ENCODE measurements at regions not wholly inside any gene's neighbourhood (a gene's known extent, or its start where the extent isn't known, plus 50 kb on each side); places are given as distances from the start of the nearest gene placed in this dataset.

DNA sequence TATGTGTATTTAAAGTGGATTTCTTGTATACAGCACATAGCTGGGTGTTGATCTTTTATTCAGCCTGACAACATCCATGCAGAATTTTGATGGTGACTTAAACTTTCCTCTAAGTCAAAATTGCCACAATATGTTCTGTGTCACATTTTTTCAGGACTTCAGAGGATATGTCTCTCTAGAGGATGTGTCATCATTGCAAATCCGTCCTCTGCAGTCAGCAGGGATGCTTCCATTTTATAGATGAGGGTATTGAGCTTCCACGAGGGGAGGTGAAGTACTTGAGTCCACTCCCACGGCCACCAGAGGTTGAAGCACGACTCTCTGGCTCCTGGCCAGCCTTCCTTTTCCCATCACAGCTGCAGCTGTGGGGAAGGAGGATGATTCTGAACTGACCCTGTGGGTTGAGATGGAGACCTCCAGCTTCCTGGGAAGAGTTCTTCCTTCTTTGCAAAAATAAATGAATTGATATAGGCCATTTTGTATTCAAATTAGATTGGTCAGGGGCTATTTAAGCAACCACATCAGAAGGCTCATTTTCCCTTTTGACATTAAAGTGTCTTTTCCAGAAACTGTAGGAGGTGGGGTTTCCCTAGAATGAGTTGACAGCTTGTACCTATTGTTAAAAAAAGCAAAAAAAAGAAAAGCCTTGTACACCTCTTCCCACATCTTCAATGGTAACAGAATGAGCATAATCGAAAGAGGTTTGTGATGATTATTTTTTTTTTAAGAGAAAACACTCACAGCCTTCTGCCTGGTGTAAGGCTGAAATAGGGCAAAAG lies 55.2 kb upstream of the MYEOV start:
- no peaks in the 10 kb centered on the region for H3K9me3 ChIP-seq (ENCODE audit: low read length)
- H3K27me3 ChIP-seq (ENCODE audit: insufficient read depth, low read length, poor library complexity, severe bottlenecking), result no peaks in the 10 kb centered on the region
- H3K27me3 Mint-ChIP-seq, result peaks cover 4 to 14% of the 10 kb centered on the region in 2 donors
- peaks cover 4 to 15% (median 7%) of the 10 kb centered on the region in 3 donors for H3K4me1 Mint-ChIP-seq
- H3K4me3 ChIP-seq (ENCODE audit: low read length), result no peak overlapping the region
- no peaks in the 10 kb centered on the region for H3K36me3 ChIP-seq (ENCODE audit: insufficient read depth, low read length)
- POLR2A ChIA-PET, result interaction anchor here (0.6 kb wide), 1 partner anchor 73 kb away, joined by 4 read pairs; no protein-coding TSS in a partner anchor
- peak overlapping the region in 1 of 8 donors; percentile 36 for H3K27ac Mint-ChIP-seq
- no peaks in the 10 kb centered on the region for H3K9me3 Mint-ChIP-seq
- H3K27ac ChIP-seq (ENCODE audit: low read depth, low read length), result no peak overlapping the region
- CTCF ChIA-PET, result no interaction called here
- no peak for DNase-seq
- H3K4me1 ChIP-seq (ENCODE audit: insufficient read depth, low read length), result peaks cover 12% of the 10 kb centered on the region
- no peaks in the 10 kb centered on the region for H3K36me3 Mint-ChIP-seq
- H3K4me3 Mint-ChIP-seq, result no peak overlapping the region

DNA sequence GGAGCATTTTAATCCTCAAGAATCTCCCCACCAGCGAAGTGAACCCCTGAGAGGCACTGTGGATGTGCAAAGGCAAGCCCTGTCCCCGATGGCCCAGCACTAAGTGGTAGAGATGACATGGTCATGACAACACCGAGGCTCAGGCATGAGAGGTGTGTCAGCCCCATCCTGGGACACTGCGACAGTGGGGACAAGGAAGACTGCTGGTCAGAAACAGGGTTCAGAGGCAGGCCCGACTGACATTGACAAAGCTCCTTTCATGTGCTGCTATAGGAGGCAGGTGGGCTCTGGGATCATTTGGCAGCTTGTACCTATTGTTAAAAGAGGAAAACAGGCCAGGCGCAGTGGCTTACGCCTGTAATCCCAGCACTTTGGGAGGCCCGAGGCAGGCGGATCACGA lies 54.3 kb upstream of the MYEOV start:
- Histone ChIP-seq H3K27me3 (ENCODE audit: insufficient read depth, low read length, poor library complexity, severe bottlenecking) (no peaks in the 10 kb centered on the region), H3K4me1 (ENCODE audit: insufficient read depth, low read length) (peaks cover 12% of the 10 kb centered on the region), H3K27ac (ENCODE audit: low read depth, low read length) (no peak overlapping the region), H3K9me3 (ENCODE audit: low read length) (no peaks in the 10 kb centered on the region), H3K36me3 (ENCODE audit: insufficient read depth, low read length) (no peaks in the 10 kb centered on the region), H3K4me3 (ENCODE audit: low read length) (no peak overlapping the region)
- Mint-ChIP-seq H3K9me3 (no peaks in the 10 kb centered on the region), H3K27ac (no peak overlapping the region), H3K4me3 (no peak overlapping the region), H3K27me3 (peaks cover 4 to 14% of the 10 kb centered on the region in 2 donors), H3K4me1 (peaks cover 4 to 15% (median 7%) of the 10 kb centered on the region in 3 donors), H3K36me3 (no peaks in the 10 kb centered on the region)
- POLR2A ChIA-PET, result no interaction called here
- CTCF ChIA-PET, result no interaction called here
- DNase-seq, result no peak

DNA sequence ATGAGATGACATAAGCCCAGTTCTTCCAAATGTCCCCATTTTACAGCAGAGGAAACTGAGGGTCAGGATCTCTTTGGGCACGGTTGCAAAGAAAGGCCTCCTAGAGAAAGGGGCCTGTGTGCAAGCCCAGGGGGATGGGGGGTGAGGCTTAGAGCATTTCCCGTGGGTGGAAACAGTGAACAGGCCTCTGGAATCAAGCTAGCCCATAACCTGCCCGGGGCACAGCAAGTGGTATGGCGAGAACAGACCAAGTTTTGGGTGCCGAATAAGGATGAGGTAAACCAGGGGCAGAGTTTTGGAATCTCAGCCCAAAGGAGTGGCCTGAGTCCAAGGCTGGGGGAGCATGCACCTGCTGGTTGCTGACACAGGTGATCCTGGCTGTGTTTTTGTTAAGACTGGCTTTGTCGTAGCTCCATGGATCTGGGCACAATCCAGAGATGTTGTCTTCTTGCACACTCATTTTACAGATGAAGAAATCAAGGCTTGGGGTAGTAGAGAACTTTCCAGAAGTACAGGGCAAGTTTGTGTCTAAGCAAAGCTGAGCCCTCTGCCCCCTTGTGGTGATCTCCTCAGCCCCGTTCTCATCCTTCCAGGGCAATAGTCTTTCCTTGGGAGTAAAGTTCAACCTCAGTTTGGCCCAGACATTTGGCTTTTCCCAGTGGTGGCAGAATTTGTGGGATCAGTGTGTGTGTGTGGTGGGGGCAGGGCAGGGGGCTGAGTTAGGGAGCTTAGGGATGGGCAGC lies 53.5 kb upstream of the MYEOV start:
- no peak overlapping the region for H3K4me3 ChIP-seq (ENCODE audit: low read length)
- Mint-ChIP-seq H3K27me3 (peaks cover 4 to 14% of the 10 kb centered on the region in 2 donors), H3K4me1 (peaks cover 4 to 15% (median 7%) of the 10 kb centered on the region in 3 donors), H3K4me3 (no peak overlapping the region), H3K27ac (no peak overlapping the region), H3K9me3 (no peaks in the 10 kb centered on the region), H3K36me3 (no peaks in the 10 kb centered on the region)
- H3K36me3 ChIP-seq (ENCODE audit: insufficient read depth, low read length), result no peaks in the 10 kb centered on the region
- peaks cover 12% of the 10 kb centered on the region for H3K4me1 ChIP-seq (ENCODE audit: insufficient read depth, low read length)
- H3K27me3 ChIP-seq (ENCODE audit: insufficient read depth, low read length, poor library complexity, severe bottlenecking), result no peaks in the 10 kb centered on the region
- H3K9me3 ChIP-seq (ENCODE audit: low read length), result no peaks in the 10 kb centered on the region
- ChIA-PET CTCF (no interaction called here), POLR2A (no interaction called here)
- no peak for DNase-seq
- no peak overlapping the region for H3K27ac ChIP-seq (ENCODE audit: low read depth, low read length)

DNA sequence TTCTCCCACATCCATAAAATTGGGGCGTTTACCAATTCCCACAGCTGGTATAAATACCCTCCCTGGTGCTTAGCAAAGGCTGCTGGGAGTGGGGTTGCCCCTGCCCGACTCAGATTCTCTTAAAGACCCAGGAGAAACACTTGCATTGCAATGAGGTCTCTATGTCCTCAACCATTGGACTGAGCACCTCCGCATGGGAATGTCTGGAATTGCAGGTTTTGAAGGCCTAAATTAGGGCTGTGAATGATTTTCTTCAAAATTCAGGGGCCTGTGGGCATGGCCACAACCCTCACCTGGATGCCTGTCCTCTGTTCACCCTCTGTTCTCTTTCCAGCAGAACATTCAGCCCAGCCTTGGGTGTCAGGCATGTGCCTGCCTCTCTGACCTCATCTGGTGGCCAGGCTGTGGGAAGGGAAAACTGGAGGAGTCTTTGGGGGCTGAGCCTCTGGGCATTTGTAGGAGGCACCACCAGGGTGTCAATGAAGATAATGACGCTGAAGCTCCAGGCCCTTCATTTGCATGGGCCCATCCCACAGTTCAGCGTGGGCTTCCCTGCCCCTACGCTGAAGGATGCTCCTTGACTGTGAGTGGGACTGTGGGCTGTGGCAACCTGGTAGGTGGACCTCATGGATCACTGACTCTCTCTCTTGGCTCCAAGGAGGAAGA lies 52.7 kb upstream of the MYEOV start:
- H3K4me1 Mint-ChIP-seq, result peaks cover 4 to 15% (median 7%) of the 10 kb centered on the region in 3 donors
- no peak overlapping the region for H3K4me3 ChIP-seq (ENCODE audit: low read length)
- DNase-seq, result no peak
- no peak overlapping the region for H3K27ac Mint-ChIP-seq
- H3K27me3 Mint-ChIP-seq, result peaks cover 4 to 14% of the 10 kb centered on the region in 2 donors
- ChIA-PET CTCF (no interaction called here), POLR2A (no interaction called here)
- H3K9me3 Mint-ChIP-seq, result no peaks in the 10 kb centered on the region
- no peaks in the 10 kb centered on the region for H3K36me3 Mint-ChIP-seq
- no peak overlapping the region for H3K27ac ChIP-seq (ENCODE audit: low read depth, low read length)
- H3K36me3 ChIP-seq (ENCODE audit: insufficient read depth, low read length), result no peaks in the 10 kb centered on the region
- H3K27me3 ChIP-seq (ENCODE audit: insufficient read depth, low read length, poor library complexity, severe bottlenecking), result no peaks in the 10 kb centered on the region
- no peaks in the 10 kb centered on the region for H3K9me3 ChIP-seq (ENCODE audit: low read length)
- H3K4me3 Mint-ChIP-seq, result no peak overlapping the region
- peaks cover 12% of the 10 kb centered on the region for H3K4me1 ChIP-seq (ENCODE audit: insufficient read depth, low read length)

DNA sequence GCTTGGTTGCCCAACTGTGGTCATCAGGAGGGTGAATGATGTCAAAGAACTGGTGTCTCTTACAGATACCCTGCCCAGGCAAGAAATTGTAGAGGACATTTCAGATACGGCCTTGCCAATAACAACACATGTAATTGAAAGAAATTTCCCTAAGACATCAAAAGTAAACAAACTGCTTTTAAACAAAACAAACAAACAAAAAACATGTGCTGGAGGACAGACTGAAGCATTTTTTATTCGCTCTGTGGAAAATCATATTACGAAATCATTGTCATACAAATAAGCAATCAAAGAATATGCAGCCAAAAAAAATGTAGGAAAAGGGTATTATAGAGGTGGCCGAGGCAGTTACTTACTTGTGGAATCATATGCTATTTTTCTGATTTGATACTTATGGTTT lies 52.1 kb upstream of the MYEOV start:
- CTCF ChIA-PET, result interaction anchor here (0.5 kb wide), 1 partner anchor 944 kb away, joined by 3 read pairs; no protein-coding TSS in a partner anchor
- Histone ChIP-seq H3K27ac (ENCODE audit: low read depth, low read length) (no peak overlapping the region), H3K9me3 (ENCODE audit: low read length) (no peaks in the 10 kb centered on the region), H3K4me1 (ENCODE audit: insufficient read depth, low read length) (peaks cover 12% of the 10 kb centered on the region), H3K4me3 (ENCODE audit: low read length) (no peak overlapping the region), H3K27me3 (ENCODE audit: insufficient read depth, low read length, poor library complexity, severe bottlenecking) (no peaks in the 10 kb centered on the region), H3K36me3 (ENCODE audit: insufficient read depth, low read length) (no peaks in the 10 kb centered on the region)
- Mint-ChIP-seq H3K27me3 (peaks cover 4 to 14% of the 10 kb centered on the region in 2 donors), H3K9me3 (no peaks in the 10 kb centered on the region), H3K27ac (no peak overlapping the region), H3K36me3 (no peaks in the 10 kb centered on the region), H3K4me1 (peaks cover 4 to 15% (median 7%) of the 10 kb centered on the region in 3 donors), H3K4me3 (no peak overlapping the region)
- DNase-seq, result no peak
- POLR2A ChIA-PET, result no interaction called here

DNA sequence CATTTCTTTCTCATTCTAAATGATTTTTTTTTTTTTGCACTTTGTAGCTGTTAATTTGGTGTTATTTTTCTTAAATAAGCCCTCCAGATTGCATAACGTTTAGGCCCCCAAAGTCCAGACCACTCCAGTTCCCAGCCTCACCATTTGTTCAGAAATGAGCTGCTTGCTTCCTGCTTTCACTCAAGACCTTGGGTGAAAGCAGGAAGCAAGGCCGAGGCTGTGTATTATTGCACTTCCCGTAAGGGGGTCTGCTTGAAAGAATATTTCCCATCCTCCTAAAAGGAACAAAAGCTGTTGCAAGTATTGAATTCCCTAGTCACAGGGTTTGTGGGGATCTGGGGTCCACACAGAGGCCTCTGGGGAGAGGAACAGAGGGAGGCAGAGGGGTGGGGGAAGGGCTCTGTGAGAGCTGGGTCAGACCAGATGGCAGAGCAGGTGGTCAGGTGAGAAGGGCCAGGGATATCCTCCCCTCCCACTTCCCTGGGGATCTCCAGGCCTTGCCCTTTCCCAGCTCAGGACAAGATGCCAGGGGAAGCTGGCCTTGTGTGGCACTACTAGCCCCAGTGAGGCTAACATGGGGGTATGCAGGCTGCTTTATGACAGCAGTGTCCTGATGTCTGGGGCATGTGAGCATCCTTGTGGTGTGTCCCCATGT lies 51.6 kb upstream of the MYEOV start:
- Histone ChIP-seq H3K4me3 (ENCODE audit: low read length) (no peak overlapping the region), H3K27me3 (ENCODE audit: insufficient read depth, low read length, poor library complexity, severe bottlenecking) (no peaks in the 10 kb centered on the region), H3K36me3 (ENCODE audit: insufficient read depth, low read length) (no peaks in the 10 kb centered on the region), H3K9me3 (ENCODE audit: low read length) (no peaks in the 10 kb centered on the region), H3K4me1 (ENCODE audit: insufficient read depth, low read length) (peaks cover 12% of the 10 kb centered on the region), H3K27ac (ENCODE audit: low read depth, low read length) (no peak overlapping the region)
- CTCF ChIA-PET, result interaction anchor here (0.5 kb wide), 1 partner anchor 944 kb away, joined by 3 read pairs; no protein-coding TSS in a partner anchor
- Mint-ChIP-seq H3K9me3 (no peaks in the 10 kb centered on the region), H3K27ac (peak overlapping the region in 1 of 8 donors; percentile 22), H3K27me3 (peaks cover 4 to 14% of the 10 kb centered on the region in 2 donors), H3K4me1 (peaks cover 4 to 15% (median 7%) of the 10 kb centered on the region in 3 donors), H3K4me3 (no peak overlapping the region), H3K36me3 (no peaks in the 10 kb centered on the region)
- POLR2A ChIA-PET, result no interaction called here
- DNase-seq, result peak in 1 of 5 donors; percentile 5

DNA sequence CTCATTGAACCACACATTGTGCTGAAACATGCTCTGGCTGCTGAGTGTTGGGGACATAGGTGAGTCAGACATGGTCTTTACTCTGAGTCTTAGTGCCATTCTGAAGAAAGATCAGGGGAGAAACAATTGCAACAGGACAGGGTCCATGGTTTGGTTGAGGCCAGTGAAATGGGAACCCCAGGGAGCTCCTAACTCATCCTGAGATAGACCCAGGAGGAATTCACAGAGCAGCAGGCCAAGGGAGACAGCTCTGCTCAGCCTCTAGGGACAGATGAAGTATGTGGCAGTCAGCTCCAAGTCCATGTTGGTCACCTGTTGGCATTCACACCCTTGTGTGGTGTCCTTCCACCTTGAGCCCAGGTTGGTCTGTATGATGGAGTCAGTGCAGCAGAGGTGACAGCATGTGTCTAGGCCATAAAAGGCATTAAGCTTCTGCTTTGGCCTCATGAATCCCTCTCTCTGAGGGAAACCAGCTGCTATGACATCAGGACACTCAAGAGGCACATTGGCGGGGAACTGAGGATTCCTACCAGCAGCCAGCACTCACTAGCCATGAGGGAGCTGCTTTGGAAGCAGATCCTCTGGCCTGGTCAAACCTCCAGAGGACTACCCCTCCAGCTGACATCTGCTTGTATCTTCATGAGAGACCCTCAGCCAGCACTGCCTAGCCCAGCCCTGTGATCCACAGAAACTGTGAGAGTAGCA lies 50.3 kb upstream of the MYEOV start:
- ChIA-PET CTCF (interaction anchor here (1.2 kb wide), 1 partner anchor 55 kb away, joined by 4 read pairs; no protein-coding TSS in a partner anchor), POLR2A (no interaction called here)
- peaks cover 12% of the 10 kb centered on the region for H3K4me1 ChIP-seq (ENCODE audit: insufficient read depth, low read length)
- no peaks in the 10 kb centered on the region for H3K27me3 ChIP-seq (ENCODE audit: insufficient read depth, low read length, poor library complexity, severe bottlenecking)
- DNase-seq, result no peak
- H3K4me3 ChIP-seq (ENCODE audit: low read length), result no peak overlapping the region
- no peak overlapping the region for H3K27ac ChIP-seq (ENCODE audit: low read depth, low read length)
- H3K36me3 Mint-ChIP-seq, result no peaks in the 10 kb centered on the region
- H3K4me3 Mint-ChIP-seq, result no peak overlapping the region
- no peaks in the 10 kb centered on the region for H3K9me3 Mint-ChIP-seq
- no peak overlapping the region for H3K27ac Mint-ChIP-seq
- H3K27me3 Mint-ChIP-seq, result peaks cover 2 to 4% of the 10 kb centered on the region in 2 donors
- peaks cover 4 to 15% (median 7%) of the 10 kb centered on the region in 3 donors for H3K4me1 Mint-ChIP-seq
- no peaks in the 10 kb centered on the region for H3K36me3 ChIP-seq (ENCODE audit: insufficient read depth, low read length)
- no peaks in the 10 kb centered on the region for H3K9me3 ChIP-seq (ENCODE audit: low read length)
